ENCODE measurements at regions not wholly inside any gene's neighbourhood (a gene's known extent, or its start where the extent isn't known, plus 50 kb on each side); places are given as distances from the start of the nearest gene placed in this dataset.
"Not testable (repeated sequence)": the region's sequence is repeated elsewhere in the genome, so short reads cannot be mapped to it uniquely, and the experiment has no call there.

GRCh38 chr13:73338389-73338788, 279.6 kb downstream of the KLF5 start:
- no peak for DNase-seq (ENCODE audit: low read depth)

DNA sequence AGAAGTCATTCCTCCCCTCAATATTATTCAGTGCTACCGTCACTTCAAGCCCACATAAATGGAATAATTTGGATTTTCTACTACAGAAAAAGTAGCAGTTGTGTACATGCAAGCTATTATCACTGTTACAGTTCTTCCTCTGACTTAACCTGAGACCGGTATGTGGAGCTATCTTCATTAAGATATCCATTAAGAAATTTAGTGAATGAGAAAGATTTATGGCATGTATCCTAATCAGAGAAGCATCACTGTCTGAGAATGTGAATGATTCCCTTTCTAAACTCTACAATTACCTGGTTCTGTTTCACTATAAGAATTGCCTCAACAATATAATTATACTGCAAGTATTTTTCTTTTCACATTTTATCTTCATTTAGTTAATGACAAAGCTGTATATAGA, 278.7 kb downstream of the KLF5 start:
- DNase-seq (ENCODE audit: low read depth) = no peak

DNA sequence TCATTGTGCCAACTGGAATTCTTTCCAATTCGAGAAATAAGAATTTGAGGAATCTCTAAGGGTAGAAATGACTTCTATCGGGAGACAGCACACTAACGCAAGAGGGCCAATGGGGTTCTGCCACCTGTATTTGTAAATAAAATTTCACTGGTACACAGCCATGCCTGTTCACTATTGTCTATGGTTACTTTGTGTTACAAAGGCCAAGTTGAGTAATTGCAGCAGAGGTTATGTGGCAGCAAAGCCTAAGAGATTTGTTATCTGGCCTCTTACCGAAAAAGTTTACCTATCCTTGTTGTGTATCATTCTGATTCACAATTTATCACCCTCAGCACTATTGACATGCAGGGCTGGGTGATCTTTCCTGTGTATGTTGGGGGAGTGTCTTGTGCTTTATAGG, 278.0 kb downstream of the KLF5 start:
- DNase-seq (ENCODE audit: low read depth) = no peak

- no peak for DNase-seq (ENCODE audit: low read depth)
Measured at GRCh38 chr13:73335944-73336343, 277.1 kb downstream of the KLF5 start.

- no peak for DNase-seq (ENCODE audit: low read depth)
Measured at GRCh38 chr13:73335210-73335609, 276.4 kb downstream of the KLF5 start.

DNA sequence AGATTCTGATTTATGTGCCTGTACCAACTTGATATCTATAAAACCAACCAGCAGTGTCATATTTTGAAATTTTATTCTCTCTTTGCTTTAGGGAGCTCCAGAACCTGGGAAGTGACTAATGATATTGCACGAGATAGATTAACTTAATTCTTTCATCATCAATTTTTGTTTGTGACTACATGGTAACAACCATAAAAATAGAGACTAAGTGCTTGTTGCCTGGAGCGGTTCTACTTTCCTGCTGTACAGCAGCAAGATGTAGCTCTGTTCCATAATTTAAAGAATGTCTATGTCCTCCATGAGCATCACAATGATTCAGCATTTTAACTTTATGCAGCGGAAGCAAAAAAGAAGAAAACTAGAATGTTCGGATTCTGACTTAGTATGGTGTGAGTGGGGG, 275.6 kb downstream of the KLF5 start:
- DNase-seq (ENCODE audit: low read depth) = no peak

GRCh38 chr13:73331556-73331955, 272.8 kb downstream of the KLF5 start:
- no peak for DNase-seq (ENCODE audit: low read depth)

- no peak for DNase-seq (ENCODE audit: low read depth)
Measured at GRCh38 chr13:73329355-73329754, 270.6 kb downstream of the KLF5 start.

- DNase-seq (ENCODE audit: low read depth) = no peak
Measured at GRCh38 chr13:73327579-73327978, 268.8 kb downstream of the KLF5 start.

DNA sequence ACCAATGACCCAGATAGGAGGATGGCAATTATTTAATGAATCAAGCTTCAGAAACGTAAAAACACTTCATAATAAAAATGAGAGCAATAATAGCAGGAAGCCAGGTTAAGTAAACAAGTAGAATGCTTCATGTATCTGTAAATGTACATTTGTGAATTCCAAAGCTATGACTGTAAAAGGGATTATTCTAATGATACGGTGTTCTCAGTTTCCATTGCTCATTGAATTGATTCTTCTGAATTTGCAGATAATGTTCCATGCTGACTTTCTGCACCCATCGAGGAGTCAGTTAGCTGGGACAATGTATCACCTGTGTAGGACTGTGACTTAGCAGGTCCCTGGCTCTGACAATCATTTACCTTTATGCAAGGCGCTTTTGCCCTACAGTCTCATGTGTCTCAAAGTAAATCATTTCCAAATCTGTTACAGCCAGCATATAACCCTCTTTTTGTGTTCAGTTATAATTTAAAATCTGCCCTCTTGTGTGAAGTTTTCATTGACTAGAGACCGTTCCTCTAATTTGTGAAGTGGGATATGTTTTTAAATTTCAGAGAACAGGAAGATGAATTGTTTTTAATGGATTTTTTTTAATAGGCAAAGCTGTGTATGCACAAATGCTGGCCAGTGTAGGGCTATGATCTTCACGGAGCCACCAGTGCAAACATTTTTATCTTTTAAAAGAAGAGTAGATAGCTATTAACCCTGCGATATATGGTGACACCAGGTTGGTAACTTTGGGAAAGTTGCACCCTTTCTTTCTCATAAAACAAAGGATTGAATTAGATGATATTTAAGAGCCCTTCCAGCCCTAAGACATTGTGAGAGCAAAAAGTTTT, 267.1 kb downstream of the KLF5 start:
- no peak for DNase-seq (ENCODE audit: low read depth)

DNA sequence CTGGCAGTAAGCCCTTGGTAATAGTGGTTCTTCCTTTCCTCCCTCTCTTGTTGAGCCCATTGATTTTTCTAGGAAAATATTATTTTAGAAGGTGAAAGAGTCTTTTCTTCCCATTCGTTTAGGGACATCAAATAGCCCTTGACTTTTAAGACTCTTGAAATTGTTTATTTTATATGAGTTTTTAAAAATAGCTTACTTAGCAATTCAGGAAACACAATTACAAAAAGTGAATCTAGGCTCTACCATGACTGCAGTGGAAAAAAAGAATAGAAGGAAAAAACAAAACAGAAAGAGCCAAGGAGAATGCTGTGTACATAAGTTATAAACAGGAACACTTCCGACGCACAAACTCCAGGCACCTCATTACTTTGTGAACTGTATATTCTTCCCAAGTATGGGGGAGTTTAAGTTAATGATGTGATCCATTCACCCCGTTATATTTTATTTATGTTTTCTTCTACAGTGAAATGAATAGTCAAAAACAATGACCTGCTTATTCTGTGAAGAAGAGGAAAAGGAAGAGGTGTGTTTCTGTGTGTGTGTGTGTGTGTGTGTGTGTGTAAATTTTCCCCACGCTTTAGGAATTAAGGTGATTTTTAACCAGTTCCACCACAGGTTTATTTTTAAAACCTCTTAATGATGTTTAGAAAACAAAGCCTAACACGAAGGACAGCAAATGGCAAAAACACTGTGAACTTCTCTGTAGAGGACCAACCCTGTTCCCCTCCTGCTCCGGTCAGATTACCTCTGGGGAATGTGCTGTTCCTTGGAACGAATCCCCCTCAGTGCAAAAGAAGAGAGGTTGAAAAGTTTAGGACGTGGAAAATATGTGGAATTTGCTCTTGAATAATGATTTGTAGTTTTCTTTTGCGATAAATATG, 266.3 kb downstream of the KLF5 start:
- DNase-seq (ENCODE audit: low read depth) = no peak

DNA sequence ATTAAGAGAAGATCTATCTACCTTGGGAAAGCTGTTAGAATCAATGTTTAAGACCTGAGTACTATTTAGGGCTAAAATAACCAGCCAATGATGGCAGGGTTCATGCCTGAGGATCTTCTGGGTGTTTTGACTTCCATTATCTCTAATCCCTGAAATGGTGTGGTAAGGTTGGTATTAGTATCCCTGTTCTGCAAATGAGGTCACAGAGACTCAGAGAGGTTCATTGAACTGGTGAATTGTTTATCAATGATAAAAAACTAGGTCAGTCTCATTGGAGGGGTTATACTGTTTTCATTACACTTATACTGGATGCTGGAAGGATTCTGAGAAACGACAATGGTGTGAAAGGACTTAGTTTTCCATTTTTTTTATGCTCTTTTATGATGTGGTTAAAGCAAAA, 264.8 kb downstream of the KLF5 start:
- DNase-seq (ENCODE audit: low read depth) = no peak

DNA sequence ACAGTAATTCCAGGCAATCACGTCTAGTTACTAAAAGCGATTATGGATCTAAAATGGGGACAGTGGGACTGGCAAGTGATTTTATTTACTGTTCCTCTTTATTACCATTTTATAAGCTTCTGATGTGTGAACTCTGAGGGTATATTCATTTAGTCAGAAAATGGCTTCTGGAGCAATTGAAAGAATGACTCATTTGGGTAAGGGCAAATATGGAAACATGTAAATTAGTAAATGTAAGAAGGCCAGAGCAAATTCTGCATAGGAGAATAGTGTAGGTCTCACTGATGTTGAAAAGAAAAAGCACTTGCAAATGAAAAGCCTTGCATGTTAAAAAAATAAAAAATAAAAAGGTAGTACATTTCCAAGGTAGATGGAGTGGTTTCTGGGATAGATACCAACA, 262.2 kb downstream of the KLF5 start:
- no peak for DNase-seq (ENCODE audit: low read depth)

GRCh38 chr13:73317140-73317539, 258.3 kb downstream of the KLF5 start:
- DNase-seq (ENCODE audit: low read depth) = no peak

DNA sequence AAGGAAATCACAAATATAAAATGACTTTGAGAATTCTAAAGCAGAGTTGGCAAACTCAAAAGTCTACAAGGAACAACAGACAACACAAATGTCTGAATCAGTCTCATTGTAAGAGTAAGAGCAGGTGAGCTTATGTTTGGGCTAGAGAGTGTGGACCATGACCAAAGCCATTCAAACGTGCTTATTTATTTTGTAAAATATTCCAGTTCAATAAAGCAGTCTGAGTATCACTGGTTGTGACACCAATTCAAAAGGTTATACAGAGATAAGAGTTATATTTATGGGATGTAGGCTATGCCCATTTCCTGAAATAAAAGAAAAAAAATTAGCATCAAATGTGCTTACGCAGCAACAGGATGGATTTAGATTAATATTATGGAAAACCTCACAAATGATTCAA, 251.6 kb downstream of the KLF5 start:
- DNase-seq (ENCODE audit: low read depth) = no peak

DNA sequence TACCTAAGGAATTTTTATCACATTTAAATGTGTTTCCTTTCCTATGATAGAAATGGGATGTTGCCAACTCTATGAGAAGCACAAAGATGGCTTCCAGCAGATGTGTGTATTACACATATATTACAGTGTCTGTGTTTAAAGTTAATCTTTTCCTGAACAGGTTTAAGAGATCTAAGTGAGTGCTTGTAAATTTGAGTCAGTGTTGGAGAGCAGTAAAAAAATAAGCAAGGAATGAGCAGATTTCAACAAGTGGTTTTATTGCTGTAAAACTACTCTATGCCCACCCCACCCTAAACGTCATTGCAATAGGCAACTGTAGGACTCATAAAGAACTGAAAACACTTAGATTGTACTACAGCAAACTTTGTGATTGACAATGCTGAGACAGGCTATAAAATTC, 248.7 kb downstream of the KLF5 start:
- DNase-seq (ENCODE audit: low read depth) = no peak

GRCh38 chr13:73306688-73307087, 247.9 kb downstream of the KLF5 start:
- no peak for DNase-seq (ENCODE audit: low read depth)

- DNase-seq (ENCODE audit: low read depth) = no peak
Measured at GRCh38 chr13:73304442-73304841, 245.6 kb downstream of the KLF5 start.

- no peak for DNase-seq (ENCODE audit: low read depth)
Measured at GRCh38 chr13:73303851-73304250, 245.0 kb downstream of the KLF5 start.

DNA sequence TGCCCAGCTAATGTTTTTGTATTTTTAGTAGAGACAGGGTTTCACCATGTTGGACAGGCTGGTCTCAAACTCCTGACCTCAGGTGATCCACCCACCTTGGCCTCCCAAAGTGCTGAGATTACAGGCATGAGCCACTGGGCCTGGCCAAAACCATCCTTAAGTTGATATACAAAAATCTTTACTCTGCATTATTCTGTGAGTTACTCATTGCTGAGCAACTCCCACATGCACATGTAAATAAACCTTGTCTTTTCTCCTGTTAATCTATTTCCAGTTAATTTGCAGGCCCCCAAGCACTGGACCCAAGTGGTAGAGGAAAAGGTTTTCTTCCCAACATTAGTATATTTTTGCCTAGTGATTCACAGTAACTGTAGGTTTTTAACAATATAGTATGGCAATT, 242.8 kb downstream of the KLF5 start:
- DNase-seq (ENCODE audit: low read depth) = not testable (repeated sequence)

DNA sequence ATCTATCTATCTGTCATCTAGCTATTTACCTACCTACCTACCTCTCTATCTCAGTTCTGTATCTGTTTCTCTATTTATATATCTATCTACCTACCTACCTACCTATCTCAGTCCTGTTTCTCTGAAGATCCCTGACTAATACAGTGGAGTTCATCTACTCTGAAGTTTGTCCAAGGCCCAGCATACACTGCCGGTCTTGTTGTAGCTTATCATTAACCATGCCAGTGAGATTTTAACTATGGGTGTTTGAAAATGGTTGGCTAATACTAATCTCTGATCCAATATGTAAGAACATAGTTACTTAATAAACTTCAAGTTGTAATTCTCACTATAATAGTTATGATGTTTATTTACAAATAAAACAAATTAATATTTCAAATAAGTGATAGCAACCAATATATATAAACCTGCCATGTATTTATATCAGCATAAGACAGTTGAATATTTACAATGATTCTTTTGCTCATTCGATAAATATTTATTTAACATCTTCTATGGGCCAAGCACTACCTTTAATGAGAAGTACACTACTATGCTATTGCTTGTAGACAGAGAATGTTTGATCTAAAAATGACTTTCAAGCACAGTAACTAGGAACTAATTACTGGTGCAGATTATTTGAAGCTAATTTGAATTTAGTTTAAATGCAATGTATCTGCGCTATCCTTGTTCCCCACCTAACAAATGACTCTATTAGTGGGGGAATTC, 242.1 kb downstream of the KLF5 start:
- DNase-seq (ENCODE audit: low read depth) = no peak

GRCh38 chr13:73299787-73300186, 241.0 kb downstream of the KLF5 start:
- DNase-seq (ENCODE audit: low read depth) = no peak
